HepG2 (cell line): ENCODE measurements at regions not wholly inside any gene's neighbourhood (a gene's known extent, or its start where the extent isn't known, plus 50 kb on each side); places are given as distances from the start of the nearest gene placed in this dataset.

ENCODE experiments used
- ATAC-seq: fragments of 200-7000 bp; cut with Tn5 transposase; 3 replicates; pipeline ENCODE4 v1.9.1; 2020; ENCODE audit warnings: mild to moderate bottlenecking, moderate library complexity
- BruUV-seq: library from RNA; stranded (reverse); fragments of 400-500 nt; replicated peaks from 2 replicates; lab custom pipeline; 2021; lab: Mats Ljungman, UMichigan
- CTCF ChIA-PET: fragments of 300-600 bp; formaldehyde crosslinking; extraction: SDS; loops from one replicate; lab custom pipeline; 2021; ENCODE audit warnings: low total read pairs, inconsistent platforms, low intra/inter-chr PET ratio; lab: Yijun Ruan, JAX
- POLR2A ChIA-PET: fragments of 350-600 bp; sonication (Branson Sonifier 250); formaldehyde crosslinking; loops from one replicate; lab custom pipeline; 2020; ENCODE audit warnings: antibody characterized with exemption, inconsistent platforms; lab: Yijun Ruan, JAX
- DNase-seq: peaks from one replicate; pipeline ENCODE4 v3.0.0-alpha.2; 2015; ENCODE audit warnings: low spot score
- FAIRE-seq: peaks from 3 replicates; lab custom pipeline; 2011; peaks lifted over from hg19 to GRCh38; lab: Jason Lieb, UNC
- H2AFZ ChIP-seq: one replicate; pipeline ENCODE4 v1.6.1; 2011; ENCODE audit warnings: low read length, inconsistent platforms
- H3K27ac ChIP-seq: fragments of 300-600 bp; 3 replicates; pipeline ENCODE4 v1.8.0; 2011; ENCODE audit warnings: mixed run types, mild to moderate bottlenecking, mixed read lengths, low read length, inconsistent platforms; ENCODE audit not compliant: insufficient read depth; ENCODE audit errors: extremely low read length
- H3K27me3 ChIP-seq, 2 experiments: fragments of 200-600 bp in 1 of 2; 2 replicates in 1 of 2; 3 replicates in 1 of 2; pipeline versions ENCODE4 v1.6.0 to v1.8.0; 2011; ENCODE audit warnings: low read length in 2 of 2, mild to moderate bottlenecking in 2 of 2, moderate library complexity in 2 of 2, inconsistent platforms in 1 of 2; ENCODE audit not compliant: insufficient read depth in 2 of 2, control insufficient read depth in 1 of 2
- H3K36me3 ChIP-seq, 2 experiments: fragments of 200-600 bp in 1 of 2; replicated peaks in 1 of 2; 2 replicates in 1 of 2; 3 replicates in 1 of 2; pipeline versions ENCODE4 v1.5.1 to v1.8.0; 2011; ENCODE audit warnings: low read length in 2 of 2, inconsistent platforms in 1 of 2; ENCODE audit not compliant: insufficient read depth in 2 of 2, control insufficient read depth in 1 of 2
- H3K4me1 ChIP-seq: 2 replicates; pipeline ENCODE4 v1.5.1; 2012; ENCODE audit warnings: low read length, inconsistent platforms; ENCODE audit not compliant: insufficient read depth
- H3K4me2 ChIP-seq: 2 replicates; pipeline ENCODE4 v1.6.0; 2011; ENCODE audit warnings: low read depth, low read length, inconsistent platforms
- H3K4me3 ChIP-seq, 3 experiments: fragments of 200-600 bp in 1 of 3; sonication (generic), shearing (Covaris generic) in 1 of 3; replicated peaks in 1 of 3; 2 replicates each; pipeline ENCODE4 v1.5.1; 2011 to 2016; ENCODE audit warnings: low read length in 3 of 3, inconsistent platforms in 2 of 3, low read depth in 2 of 3, mild to moderate bottlenecking in 2 of 3, control low read depth in 1 of 3, mixed read lengths in 1 of 3; ENCODE audit not compliant: insufficient read depth in 1 of 3
- H3K79me2 ChIP-seq: one replicate; pipeline ENCODE4 v1.6.1; 2011; ENCODE audit warnings: low read length, inconsistent platforms; ENCODE audit not compliant: insufficient read depth
- H3K9ac ChIP-seq: 2 replicates; pipeline ENCODE4 v1.6.0; 2011; ENCODE audit warnings: mild to moderate bottlenecking, low read depth, low read length, inconsistent platforms; ENCODE audit not compliant: insufficient read depth
- H3K9me3 ChIP-seq: 2 replicates; pipeline ENCODE4 v1.5.1; 2012; ENCODE audit warnings: mild to moderate bottlenecking, low read length
- H4K20me1 ChIP-seq: 2 replicates; pipeline ENCODE4 v1.6.0; 2011; ENCODE audit warnings: inconsistent platforms, mild to moderate bottlenecking, low read length, moderate library complexity; ENCODE audit not compliant: insufficient read depth
- HOXA5 ChIP-seq: sonication (generic); formaldehyde crosslinking; IDR thresholded peaks from 2 replicates; pipeline ENCODE4 v1.4.0; 2020; ENCODE audit warnings: missing genetic modification reagents
- ISL2 ChIP-seq: sonication (generic); formaldehyde crosslinking; IDR thresholded peaks from 2 replicates; pipeline ENCODE4 v1.5.0; 2020; ENCODE audit warnings: missing genetic modification reagents
- MED8 ChIP-seq: sonication (generic); formaldehyde crosslinking; IDR thresholded peaks from 2 replicates; pipeline ENCODE4 v1.8.1; 2023; ENCODE audit warnings: mild to moderate bottlenecking, missing genetic modification reagents; ENCODE audit not compliant: insufficient replicate concordance
- SOX5 ChIP-seq: IDR thresholded peaks from 2 replicates; pipeline ENCODE4 v1.6.1; 2016; ENCODE audit warnings: borderline replicate concordance
- STAG1 ChIP-seq: sonication (generic); formaldehyde crosslinking; IDR thresholded peaks from 2 replicates; pipeline ENCODE4 v1.4.0; 2020; ENCODE audit warnings: missing genetic modification reagents
- ZNF549 ChIP-seq: sonication (generic); formaldehyde crosslinking; IDR thresholded peaks from 2 replicates; pipeline ENCODE4 v1.5.0; 2020; ENCODE audit warnings: missing genetic modification reagents
- ZNF883 ChIP-seq: sonication (generic); formaldehyde crosslinking; IDR thresholded peaks from 2 replicates; pipeline ENCODE4 v1.5.1; 2020; ENCODE audit warnings: mild to moderate bottlenecking, missing genetic modification reagents; ENCODE audit errors: not compliant biosample characterization
- WGBS: methylation state at CpG from one replicate; pipeline ENCODE4 v1.1.6; 2017; ENCODE audit warnings: low lambda C conversion rate; 5-methylcytosine and 5-hydroxymethylcytosine counted together
- in situ Hi-C: cut with HindIII; loops from 2 replicates; pipeline ENCODE4 v1.10.0; 2017; ENCODE audit warnings: low pct_unique_long_range_greater_than_20kb; ENCODE audit not compliant: extremely low pct_ligation_motif_present
- intact Hi-C: fragments of 100-400 bp; cut with micrococcal nuclease; formaldehyde crosslinking; loops from one replicate; pipeline ENCODE4 v1.10.0; 2022; ENCODE audit not compliant: unreplicated experiment
- TF ChIP-seq, protein P1 (sequence below): sonication (generic); formaldehyde crosslinking; IDR thresholded peaks from 2 replicates; pipeline ENCODE4 v1.4.0; 2020; ENCODE audit warnings: missing genetic modification reagents
- TF ChIP-seq, protein P2 (sequence below): sonication (generic); formaldehyde crosslinking; IDR thresholded peaks from 2 replicates; pipeline ENCODE4 v1.5.0; 2020; ENCODE audit warnings: mild to moderate bottlenecking, missing genetic modification reagents, moderate library complexity

DNA sequence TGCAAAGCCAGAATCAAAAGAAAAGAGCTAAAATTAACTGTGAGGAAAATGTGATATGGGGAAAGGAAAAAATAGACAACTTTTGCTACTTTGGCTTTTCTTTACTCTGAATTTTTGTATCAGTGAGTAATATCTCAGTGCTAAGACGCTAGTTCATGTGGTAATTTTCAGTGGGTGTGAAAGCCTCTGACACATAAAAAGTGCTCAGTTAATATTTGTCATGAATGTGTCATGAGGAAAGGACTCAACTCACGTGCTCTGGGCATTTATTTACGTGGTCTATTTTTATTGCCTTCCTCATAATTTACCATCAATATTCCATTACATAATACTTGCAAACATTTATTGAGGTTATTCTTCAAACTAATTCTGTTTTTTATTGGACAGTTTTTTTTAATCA lies 302.0 kb upstream of the TSPY4 start (continued):
- no peak for TF ChIP-seq HOXA5 (CRISPR knock-in tag)
- TF ChIP-seq, protein P1, sequence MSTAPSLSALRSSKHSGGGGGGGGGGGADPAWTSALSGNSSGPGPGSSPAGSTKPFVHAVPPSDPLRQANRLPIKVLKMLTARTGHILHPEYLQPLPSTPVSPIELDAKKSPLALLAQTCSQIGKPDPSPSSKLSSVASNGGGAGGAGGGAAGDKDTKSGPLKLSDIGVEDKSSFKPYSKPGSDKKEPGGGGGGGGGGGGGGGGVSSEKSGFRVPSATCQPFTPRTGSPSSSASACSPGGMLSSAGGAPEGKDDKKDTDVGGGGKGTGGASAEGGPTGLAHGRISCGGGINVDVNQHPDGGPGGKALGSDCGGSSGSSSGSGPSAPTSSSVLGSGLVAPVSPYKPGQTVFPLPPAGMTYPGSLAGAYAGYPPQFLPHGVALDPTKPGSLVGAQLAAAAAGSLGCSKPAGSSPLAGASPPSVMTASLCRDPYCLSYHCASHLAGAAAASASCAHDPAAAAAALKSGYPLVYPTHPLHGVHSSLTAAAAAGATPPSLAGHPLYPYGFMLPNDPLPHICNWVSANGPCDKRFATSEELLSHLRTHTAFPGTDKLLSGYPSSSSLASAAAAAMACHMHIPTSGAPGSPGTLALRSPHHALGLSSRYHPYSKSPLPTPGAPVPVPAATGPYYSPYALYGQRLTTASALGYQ (CRISPR knock-in tag), result no peak
- TF ChIP-seq MED8 (CRISPR knock-in tag), result no peak
- no peak for TF ChIP-seq SOX5 (CRISPR knock-in tag)
- TF ChIP-seq ZNF549 (CRISPR knock-in tag), result no peak
- TF ChIP-seq ISL2 (CRISPR knock-in tag), result no peak

DNA sequence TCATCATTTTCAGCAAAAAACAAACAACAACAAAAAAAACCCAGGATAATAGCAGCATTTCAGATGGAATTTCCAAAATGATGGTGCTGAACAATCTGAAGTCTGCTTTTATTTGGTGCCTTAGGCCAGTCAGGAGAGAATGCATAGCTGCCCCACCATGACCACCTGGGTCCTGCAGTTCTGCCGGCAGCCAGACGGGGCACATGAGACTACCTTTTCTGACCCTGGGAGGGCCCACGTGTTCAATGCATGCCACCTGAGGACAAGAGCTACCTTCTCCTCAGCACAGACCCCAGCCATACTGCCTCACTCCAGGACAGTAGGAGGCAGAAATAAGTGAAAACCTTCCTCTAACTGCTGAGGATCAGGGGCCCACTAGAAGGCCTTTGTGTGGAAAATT lies 295.8 kb upstream of the TSPY4 start:
- no TSS peak for BruUV-seq
- Histone ChIP-seq H3K79me2 (no peaks in the 10 kb centered on the region), H3K9me3 (no peaks in the 10 kb centered on the region), H4K20me1 (no peaks in the 10 kb centered on the region), H3K4me2 (no peak overlapping the region), H3K4me1 (no peaks in the 10 kb centered on the region), H3K4me3 (no peak overlapping the region), H2AFZ (no peak overlapping the region), H3K27me3 (no peaks in the 10 kb centered on the region), H3K9ac (no peak overlapping the region), H3K36me3 (no peaks in the 10 kb centered on the region), H3K27ac (no peak overlapping the region)
- ChIA-PET CTCF (no interaction called here), POLR2A (no interaction called here)
- in situ Hi-C loops (no loop called here), intact Hi-C loops (no loop called here)
- FAIRE-seq (no peak), ATAC-seq (0 out of 3 replicates have a peak, but pooled peaks have one; percentile 38), DNase-seq (no peak)
- peak; percentile 27; the same call in 1 of the 2 replicates for TF ChIP-seq STAG1 (CRISPR knock-in tag)
- TF ChIP-seq ZNF883 (CRISPR knock-in tag), result no peak
- TF ChIP-seq, protein P2, sequence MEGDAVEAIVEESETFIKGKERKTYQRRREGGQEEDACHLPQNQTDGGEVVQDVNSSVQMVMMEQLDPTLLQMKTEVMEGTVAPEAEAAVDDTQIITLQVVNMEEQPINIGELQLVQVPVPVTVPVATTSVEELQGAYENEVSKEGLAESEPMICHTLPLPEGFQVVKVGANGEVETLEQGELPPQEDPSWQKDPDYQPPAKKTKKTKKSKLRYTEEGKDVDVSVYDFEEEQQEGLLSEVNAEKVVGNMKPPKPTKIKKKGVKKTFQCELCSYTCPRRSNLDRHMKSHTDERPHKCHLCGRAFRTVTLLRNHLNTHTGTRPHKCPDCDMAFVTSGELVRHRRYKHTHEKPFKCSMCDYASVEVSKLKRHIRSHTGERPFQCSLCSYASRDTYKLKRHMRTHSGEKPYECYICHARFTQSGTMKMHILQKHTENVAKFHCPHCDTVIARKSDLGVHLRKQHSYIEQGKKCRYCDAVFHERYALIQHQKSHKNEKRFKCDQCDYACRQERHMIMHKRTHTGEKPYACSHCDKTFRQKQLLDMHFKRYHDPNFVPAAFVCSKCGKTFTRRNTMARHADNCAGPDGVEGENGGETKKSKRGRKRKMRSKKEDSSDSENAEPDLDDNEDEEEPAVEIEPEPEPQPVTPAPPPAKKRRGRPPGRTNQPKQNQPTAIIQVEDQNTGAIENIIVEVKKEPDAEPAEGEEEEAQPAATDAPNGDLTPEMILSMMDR (CRISPR knock-in tag), result peak; percentile 24; the same call in 1 of the 2 replicates
- WGBS, result no CpG with 5 or more reads among the region's 3 CpGs
